ENCODE measurements at regions not wholly inside any gene's neighbourhood (a gene's known extent, or its start where the extent isn't known, plus 50 kb on each side); places are given as distances from the start of the nearest gene placed in this dataset.
"Not testable (repeated sequence)": the region's sequence is repeated elsewhere in the genome, so short reads cannot be mapped to it uniquely, and the experiment has no call there.

- DNase-seq (ENCODE audit: low read depth in 2 of 2), result no peak
These were observed 458.6 kb upstream of the ATXN8OS start for GRCh38 chr13:69649063-69649392.

- no peak for DNase-seq (ENCODE audit: low read depth in 2 of 2)
These were observed 459.1 kb upstream of the ATXN8OS start for GRCh38 chr13:69648340-69649062.

GRCh38 chr13:69644447-69644846 is 463.2 kb upstream of the ATXN8OS start:
- no peak for DNase-seq (ENCODE audit: low read depth in 2 of 2)

DNA sequence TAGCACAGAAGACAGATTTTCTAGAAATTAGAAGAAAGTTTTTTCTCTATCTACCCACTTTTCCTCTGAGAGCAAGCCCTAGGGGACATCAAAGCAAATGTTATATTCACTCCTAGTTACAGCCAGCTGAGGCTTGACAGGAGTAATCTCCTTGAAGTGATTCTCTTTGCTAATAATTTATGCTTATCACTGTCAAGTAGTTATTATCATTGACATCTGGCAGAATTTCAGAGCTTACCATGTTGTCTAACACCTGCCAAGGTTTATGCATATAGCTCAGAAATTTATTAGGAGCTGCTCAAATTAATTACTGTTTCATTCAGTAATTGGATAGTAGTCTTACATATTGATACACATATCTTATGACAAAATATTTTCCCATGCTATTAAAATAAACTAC is 465.9 kb upstream of the ATXN8OS start:
- DNase-seq (ENCODE audit: low read depth in 2 of 2), result no peak

DNA sequence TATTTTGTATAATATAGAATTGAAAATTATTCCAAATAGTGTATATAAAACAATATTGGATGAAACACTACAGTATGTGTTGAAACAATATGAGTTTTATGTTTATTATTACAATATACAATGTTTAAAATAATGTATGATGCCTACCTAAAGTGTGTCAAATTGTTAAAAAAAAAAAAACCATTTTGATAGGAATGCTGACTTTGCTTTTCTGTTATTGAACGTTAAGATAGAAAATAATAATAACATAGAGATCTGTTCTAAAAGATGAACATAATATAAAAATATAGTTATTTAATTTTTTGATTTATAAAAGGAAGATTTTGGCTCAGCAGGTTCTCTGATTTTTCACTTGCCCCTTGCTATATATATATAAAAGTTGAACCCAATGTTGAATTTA is 474.6 kb upstream of the ATXN8OS start:
- DNase-seq (ENCODE audit: low read depth in 2 of 2), result no peak

GRCh38 chr13:69623973-69624372 is 483.7 kb upstream of the ATXN8OS start:
- no peak for DNase-seq (ENCODE audit: low read depth in 2 of 2)

- DNase-seq (ENCODE audit: low read depth in 2 of 2), result no peak
These were observed 488.0 kb upstream of the ATXN8OS start for GRCh38 chr13:69619651-69620050.

GRCh38 chr13:69618838-69619237 is 488.8 kb upstream of the ATXN8OS start:
- DNase-seq (ENCODE audit: low read depth in 2 of 2), result no peak

- DNase-seq (ENCODE audit: low read depth in 2 of 2), result no peak
These were observed 489.2 kb upstream of the ATXN8OS start for GRCh38 chr13:69618393-69618792.

DNA sequence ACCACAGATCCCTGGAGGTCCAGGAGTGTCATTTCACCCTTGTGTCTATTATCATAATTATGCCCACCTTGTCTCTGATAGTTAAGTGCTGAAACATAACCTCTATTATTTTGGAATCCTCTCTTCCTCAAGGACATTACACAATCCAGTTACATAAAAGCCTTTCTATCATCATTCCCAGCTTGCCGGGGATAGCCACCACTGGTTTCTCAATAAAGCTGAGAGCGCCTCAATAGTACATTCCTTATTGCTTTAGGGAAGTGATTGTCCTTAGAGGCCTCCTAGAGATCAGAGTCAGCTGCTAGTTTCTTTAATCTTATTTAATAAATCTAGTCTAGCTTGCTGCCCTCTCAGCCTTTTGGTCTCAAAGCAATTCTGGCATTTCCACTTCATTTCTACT is 490.0 kb upstream of the ATXN8OS start:
- no peak for DNase-seq (ENCODE audit: low read depth in 2 of 2)

DNA sequence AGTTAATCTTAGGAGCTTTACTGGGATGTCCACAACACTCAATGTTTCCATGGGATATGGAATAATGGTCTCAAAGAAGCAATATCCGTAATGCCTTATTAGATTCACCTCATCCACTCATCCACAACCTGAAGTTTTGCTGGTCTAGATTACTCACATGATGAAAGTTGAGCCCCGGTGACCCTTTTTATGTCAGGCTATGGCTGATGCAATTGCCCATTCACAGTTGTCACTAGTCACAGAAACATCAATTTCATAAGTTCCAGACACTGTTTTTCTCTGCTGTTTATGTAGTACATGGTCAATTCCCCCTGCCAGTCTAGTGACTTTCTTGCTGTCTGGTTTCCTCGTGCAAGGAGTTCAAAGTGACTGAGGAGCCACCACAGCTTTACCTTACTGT is 491.2 kb upstream of the ATXN8OS start:
- DNase-seq (ENCODE audit: low read depth in 2 of 2), result no peak

DNA sequence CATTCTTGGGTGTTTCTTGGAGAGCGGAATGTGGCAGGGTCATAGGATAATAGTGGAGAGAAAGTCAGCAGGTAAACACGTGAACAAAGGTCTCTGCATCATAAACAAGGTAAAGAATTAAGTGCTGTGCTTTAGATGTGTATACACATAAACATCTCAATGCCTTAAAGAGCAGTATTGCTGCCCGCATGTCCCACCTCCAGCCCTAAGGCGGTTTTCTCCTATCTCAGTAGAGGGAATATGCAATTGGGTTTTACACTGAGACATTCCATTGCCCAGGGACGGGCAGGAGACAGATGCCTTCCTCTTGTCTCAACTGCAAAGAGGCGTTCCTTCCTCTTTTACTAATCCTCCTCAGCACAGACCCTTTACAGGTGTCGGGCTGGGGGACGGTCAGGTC is 492.6 kb upstream of the ATXN8OS start:
- DNase-seq (ENCODE audit: low read depth in 2 of 2), result not testable (repeated sequence)

DNA sequence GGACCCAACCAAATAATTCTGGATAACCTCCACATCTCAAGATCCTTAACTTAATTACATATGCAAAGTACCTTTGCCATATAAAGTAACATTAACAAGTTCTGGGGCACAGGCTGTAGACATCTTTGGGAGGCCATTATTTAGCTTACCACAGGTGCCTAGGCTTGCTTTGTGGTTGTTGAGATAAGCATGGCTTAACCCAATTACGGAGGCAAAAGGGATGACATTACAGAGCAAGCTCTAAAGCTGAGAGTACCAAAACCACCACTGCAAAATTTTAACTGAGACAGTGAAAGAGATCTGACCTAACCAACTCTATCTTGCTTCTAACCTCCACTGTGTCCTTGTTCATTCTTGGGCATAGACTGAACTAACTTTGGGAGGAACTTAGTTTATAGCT is 502.9 kb upstream of the ATXN8OS start:
- DNase-seq (ENCODE audit: low read depth in 2 of 2), result no peak

- no peak for DNase-seq (ENCODE audit: low read depth in 2 of 2)
These were observed 504.3 kb upstream of the ATXN8OS start for GRCh38 chr13:69603144-69603853.

GRCh38 chr13:69601661-69602060 is 506.0 kb upstream of the ATXN8OS start:
- no peak for DNase-seq (ENCODE audit: low read depth in 2 of 2)

- no peak for DNase-seq (ENCODE audit: low read depth in 2 of 2)
These were observed 506.8 kb upstream of the ATXN8OS start for GRCh38 chr13:69600811-69601210.

DNA sequence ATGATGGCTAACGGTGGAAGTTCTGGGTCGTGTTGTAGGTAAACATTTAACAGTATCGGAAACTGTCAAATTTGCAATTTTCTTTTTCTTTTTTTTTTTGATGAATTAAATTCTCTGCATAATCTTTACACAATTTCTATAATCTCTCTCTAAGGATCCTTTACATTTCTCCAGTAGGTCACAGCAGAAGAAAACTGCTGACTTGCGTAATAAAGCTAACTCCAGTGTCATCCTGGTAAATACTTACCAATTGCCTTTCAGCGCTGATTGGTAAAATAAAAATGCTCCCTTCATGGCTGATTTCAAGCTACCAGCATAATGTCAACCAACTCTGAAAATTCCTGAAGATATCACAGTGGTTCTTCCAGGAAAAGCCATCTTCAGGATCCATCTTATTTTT is 510.5 kb upstream of the ATXN8OS start:
- DNase-seq (ENCODE audit: low read depth in 2 of 2), result no peak

DNA sequence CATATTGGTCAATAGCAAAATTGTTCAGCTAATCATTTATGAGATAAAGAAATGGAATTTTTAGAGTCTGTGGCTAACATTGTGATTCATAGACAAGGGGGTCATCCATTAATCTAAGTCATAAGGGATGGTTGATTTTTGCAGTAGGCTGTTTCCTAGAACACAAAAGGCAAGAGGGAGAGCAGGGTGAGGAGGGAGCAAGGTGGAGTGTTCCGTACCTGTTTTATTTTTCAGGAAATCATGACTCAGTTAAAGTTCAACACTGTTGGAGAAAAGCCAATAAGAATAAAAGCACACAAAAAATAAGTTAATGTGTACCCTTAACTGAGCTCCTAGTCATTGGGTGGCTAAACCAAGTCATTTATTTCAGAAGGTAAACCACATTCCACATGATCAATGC is 512.4 kb upstream of the ATXN8OS start:
- no peak for DNase-seq (ENCODE audit: low read depth in 2 of 2)

DNA sequence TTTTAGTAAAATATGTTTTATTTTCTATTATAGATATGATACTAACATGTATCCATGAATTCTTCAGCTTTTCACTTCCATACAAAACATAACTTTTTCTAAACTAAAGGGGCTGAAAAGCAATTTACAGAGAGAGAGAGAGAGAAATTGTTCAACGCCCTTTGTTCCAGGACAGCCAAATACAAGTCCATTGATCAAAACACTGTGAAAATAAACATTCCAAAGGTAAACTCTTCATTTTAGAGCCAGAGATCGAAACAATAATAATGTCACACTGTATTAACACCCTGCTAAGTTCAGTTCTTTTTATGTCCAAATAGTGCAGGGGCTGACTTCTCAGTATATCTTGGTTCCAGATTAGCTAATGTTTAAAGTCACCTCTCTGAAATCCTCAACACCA is 516.2 kb upstream of the ATXN8OS start:
- no peak for DNase-seq (ENCODE audit: low read depth in 2 of 2)

- DNase-seq (ENCODE audit: low read depth in 2 of 2), result no peak
These were observed 517.9 kb upstream of the ATXN8OS start for GRCh38 chr13:69589531-69590235.

DNA sequence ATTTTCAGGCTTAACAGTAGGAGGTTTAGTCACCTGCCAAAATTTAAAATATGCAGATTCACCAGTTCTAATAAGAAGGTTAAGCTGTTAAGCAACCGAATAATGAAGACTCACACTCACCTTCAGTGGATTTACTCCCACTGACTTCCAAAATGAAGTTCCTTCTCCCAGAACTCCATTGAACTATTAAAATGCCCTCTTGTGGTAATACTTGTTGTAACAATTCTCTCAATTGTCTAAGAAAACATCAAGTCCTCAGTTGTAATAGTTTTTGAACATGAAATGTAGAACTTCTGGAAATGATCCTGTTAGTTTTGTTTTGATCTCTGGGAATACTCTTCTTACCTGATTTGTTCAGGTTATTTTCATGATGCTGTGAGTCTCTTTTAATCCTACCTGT is 522.0 kb upstream of the ATXN8OS start:
- no peak for DNase-seq (ENCODE audit: low read depth in 2 of 2)

GRCh38 chr13:69580255-69580654 is 527.4 kb upstream of the ATXN8OS start:
- DNase-seq (ENCODE audit: low read depth in 2 of 2), result no peak

DNA sequence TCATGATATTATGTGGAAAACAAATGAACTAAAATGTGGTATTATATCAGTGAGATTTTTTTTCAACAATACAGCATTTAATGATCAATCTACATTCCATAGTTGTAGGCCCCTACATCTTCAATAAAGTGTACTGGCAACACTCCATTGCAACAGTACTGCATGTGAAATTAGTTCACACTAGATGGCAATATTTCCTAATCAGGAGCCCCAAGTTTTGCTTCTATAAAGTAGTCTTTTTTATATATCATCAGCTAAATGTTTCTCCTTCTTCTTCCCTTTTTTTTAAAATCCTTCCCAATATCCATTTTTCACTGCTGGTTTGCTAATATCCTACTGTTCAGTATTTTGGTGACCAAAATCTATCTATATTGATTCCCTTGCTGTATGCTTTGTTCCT is 528.3 kb upstream of the ATXN8OS start:
- DNase-seq (ENCODE audit: low read depth in 2 of 2), result no peak

Data from fibroblast of skin of left biceps (primary cell).